SJCRH30 (cell line): ENCODE measurements at regions not wholly inside any gene's neighbourhood (a gene's known extent, or its start where the extent isn't known, plus 50 kb on each side); places are given as distances from the start of the nearest gene placed in this dataset.
A peak's percentile ranks its signal among the peaks of the same experiment; 100 is the strongest.

Experiments
- DNase-seq, 2 experiments: peaks; one replicate each; pipeline ENCODE4 v3.0.0-alpha.2; 2015 to 2020
- H3K27ac ChIP-seq: fragments of 250-450 bp; sonication (Bioruptor Pico); 2 replicates; pipeline ENCODE4 v1.5.1; 2020; ENCODE audit warnings: mild to moderate bottlenecking, moderate library complexity
- H3K27me3 ChIP-seq: fragments of 250-450 bp; sonication (Bioruptor Pico); 2 replicates; pipeline ENCODE4 v1.5.1; 2020; ENCODE audit warnings: mild to moderate bottlenecking, moderate library complexity
- H3K36me3 ChIP-seq: fragments of 250-450 bp; sonication (Bioruptor Pico); 2 replicates; pipeline ENCODE4 v1.5.1; 2020; ENCODE audit warnings: mild to moderate bottlenecking, moderate library complexity
- H3K4me1 ChIP-seq: fragments of 250-450 bp; sonication (Bioruptor Pico); 2 replicates; pipeline ENCODE4 v1.5.1; 2020; ENCODE audit warnings: mild to moderate bottlenecking, moderate library complexity
- H3K4me3 ChIP-seq: fragments of 250-450 bp; sonication (Bioruptor Pico); 2 replicates; pipeline ENCODE4 v1.5.1; 2020; ENCODE audit warnings: mild to moderate bottlenecking, moderate library complexity
- H3K9me3 ChIP-seq: fragments of 250-450 bp; sonication (Bioruptor Pico); replicated peaks from 2 replicates; pipeline ENCODE4 v1.5.1; 2020; ENCODE audit warnings: mild to moderate bottlenecking, moderate library complexity

GRCh38 chr10:133035952-133036351 lies 51.8 kb upstream of the ADGRA1 start:
- Histone ChIP-seq H3K27me3 (no peaks in the 10 kb centered on the region), H3K4me1 (no peaks in the 10 kb centered on the region), H3K27ac (no peak overlapping the region), H3K4me3 (no peak overlapping the region), H3K9me3 (no peaks in the 10 kb centered on the region), H3K36me3 (no peaks in the 10 kb centered on the region)
- no peak for DNase-seq

- H3K36me3 ChIP-seq, result no peaks in the 10 kb centered on the region
- no peak overlapping the region for H3K27ac ChIP-seq
- DNase-seq, result no peak
- H3K27me3 ChIP-seq, result no peaks in the 10 kb centered on the region
- no peaks in the 10 kb centered on the region for H3K9me3 ChIP-seq
- no peaks in the 10 kb centered on the region for H3K4me1 ChIP-seq
- no peak overlapping the region for H3K4me3 ChIP-seq
Measured at GRCh38 chr10:133034762-133035161, 53.0 kb upstream of the ADGRA1 start.

GRCh38 chr10:133034092-133034491 lies 53.6 kb upstream of the ADGRA1 start:
- Histone ChIP-seq H3K9me3 (no peaks in the 10 kb centered on the region), H3K4me1 (no peaks in the 10 kb centered on the region), H3K36me3 (no peaks in the 10 kb centered on the region), H3K27me3 (no peaks in the 10 kb centered on the region), H3K4me3 (no peak overlapping the region), H3K27ac (no peak overlapping the region)
- DNase-seq, result no peak

- DNase-seq, result no peak
- no peaks in the 10 kb centered on the region for H3K27me3 ChIP-seq
- no peaks in the 10 kb centered on the region for H3K4me1 ChIP-seq
- H3K9me3 ChIP-seq, result no peaks in the 10 kb centered on the region
- no peaks in the 10 kb centered on the region for H3K36me3 ChIP-seq
- H3K27ac ChIP-seq, result no peak overlapping the region
- no peak overlapping the region for H3K4me3 ChIP-seq
Measured at GRCh38 chr10:133033742-133034048, 54.0 kb upstream of the ADGRA1 start.

- Histone ChIP-seq H3K4me3 (no peak overlapping the region), H3K9me3 (no peaks in the 10 kb centered on the region), H3K4me1 (no peaks in the 10 kb centered on the region), H3K27ac (no peak overlapping the region), H3K36me3 (no peaks in the 10 kb centered on the region), H3K27me3 (no peaks in the 10 kb centered on the region)
- no peak for DNase-seq
Measured at GRCh38 chr10:133032976-133033741, 54.6 kb upstream of the ADGRA1 start.

GRCh38 chr10:133032231-133032630 lies 55.5 kb upstream of the ADGRA1 start:
- no peaks in the 10 kb centered on the region for H3K4me1 ChIP-seq
- H3K4me3 ChIP-seq, result no peak overlapping the region
- H3K36me3 ChIP-seq, result no peaks in the 10 kb centered on the region
- no peaks in the 10 kb centered on the region for H3K9me3 ChIP-seq
- no peak for DNase-seq
- H3K27me3 ChIP-seq, result no peaks in the 10 kb centered on the region
- no peak overlapping the region for H3K27ac ChIP-seq

- Histone ChIP-seq H3K9me3 (no peaks in the 10 kb centered on the region), H3K27ac (no peak overlapping the region), H3K4me1 (no peaks in the 10 kb centered on the region), H3K4me3 (no peak overlapping the region), H3K36me3 (no peaks in the 10 kb centered on the region), H3K27me3 (no peaks in the 10 kb centered on the region)
- DNase-seq, result no peak
Measured at GRCh38 chr10:133031541-133032125, 56.1 kb upstream of the ADGRA1 start.

- Histone ChIP-seq H3K4me1 (no peaks in the 10 kb centered on the region), H3K36me3 (no peaks in the 10 kb centered on the region), H3K27ac (no peak overlapping the region), H3K4me3 (no peak overlapping the region), H3K9me3 (no peaks in the 10 kb centered on the region), H3K27me3 (no peaks in the 10 kb centered on the region)
- DNase-seq, result no peak
Measured at GRCh38 chr10:133030781-133031180, 56.9 kb upstream of the ADGRA1 start.

- Histone ChIP-seq H3K4me1 (no peaks in the 10 kb centered on the region), H3K27ac (no peak overlapping the region), H3K27me3 (no peaks in the 10 kb centered on the region)
Measured at GRCh38 chr10:133030126-133030525, 57.6 kb upstream of the ADGRA1 start.

GRCh38 chr10:133028956-133029355 lies 58.8 kb upstream of the ADGRA1 start:
- no peaks in the 10 kb centered on the region for H3K9me3 ChIP-seq
- no peak overlapping the region for H3K4me3 ChIP-seq
- H3K27me3 ChIP-seq, result no peaks in the 10 kb centered on the region
- no peaks in the 10 kb centered on the region for H3K4me1 ChIP-seq
- H3K27ac ChIP-seq, result no peak overlapping the region
- no peak for DNase-seq
- H3K36me3 ChIP-seq, result no peaks in the 10 kb centered on the region

More at GRCh38 chr10:133030126-133030525, 57.6 kb upstream of the ADGRA1 start:
- H3K36me3 ChIP-seq, result no peaks in the 10 kb centered on the region
- no peak for DNase-seq
- H3K9me3 ChIP-seq, result no peaks in the 10 kb centered on the region
- H3K4me3 ChIP-seq, result no peak overlapping the region

GRCh38 chr10:133028158-133028557 lies 59.6 kb upstream of the ADGRA1 start:
- no peak overlapping the region for H3K27ac ChIP-seq
- no peak for DNase-seq
- no peaks in the 10 kb centered on the region for H3K27me3 ChIP-seq
- no peaks in the 10 kb centered on the region for H3K36me3 ChIP-seq
- no peak overlapping the region for H3K4me3 ChIP-seq
- H3K4me1 ChIP-seq, result no peaks in the 10 kb centered on the region
- H3K9me3 ChIP-seq, result no peaks in the 10 kb centered on the region

- H3K4me3 ChIP-seq, result no peak overlapping the region
- no peaks in the 10 kb centered on the region for H3K36me3 ChIP-seq
- H3K27ac ChIP-seq, result no peak overlapping the region
- no peaks in the 10 kb centered on the region for H3K27me3 ChIP-seq
- DNase-seq, result peak in 1 of 2 experiments; percentile 25
- H3K9me3 ChIP-seq, result no peaks in the 10 kb centered on the region
- H3K4me1 ChIP-seq, result no peaks in the 10 kb centered on the region
Measured at GRCh38 chr10:133027482-133027881, 60.2 kb upstream of the ADGRA1 start.

- H3K27ac ChIP-seq, result no peak overlapping the region
- no peak for DNase-seq
- no peaks in the 10 kb centered on the region for H3K9me3 ChIP-seq
- H3K27me3 ChIP-seq, result no peaks in the 10 kb centered on the region
- H3K36me3 ChIP-seq, result no peaks in the 10 kb centered on the region
- no peak overlapping the region for H3K4me3 ChIP-seq
- no peaks in the 10 kb centered on the region for H3K4me1 ChIP-seq
Measured at GRCh38 chr10:133026726-133027395, 60.9 kb upstream of the ADGRA1 start.

- DNase-seq, result no peak
- Histone ChIP-seq H3K4me3 (no peak overlapping the region), H3K27ac (no peak overlapping the region), H3K36me3 (no peaks in the 10 kb centered on the region), H3K4me1 (no peaks in the 10 kb centered on the region), H3K9me3 (no peaks in the 10 kb centered on the region), H3K27me3 (no peaks in the 10 kb centered on the region)
Measured at GRCh38 chr10:133026171-133026570, 61.6 kb upstream of the ADGRA1 start.

- H3K27ac ChIP-seq, result no peak overlapping the region
- H3K9me3 ChIP-seq, result no peaks in the 10 kb centered on the region
- H3K4me1 ChIP-seq, result no peaks in the 10 kb centered on the region
- DNase-seq, result no peak
- H3K36me3 ChIP-seq, result no peaks in the 10 kb centered on the region
- H3K27me3 ChIP-seq, result no peaks in the 10 kb centered on the region
- no peak overlapping the region for H3K4me3 ChIP-seq
Measured at GRCh38 chr10:133025558-133026090, 62.1 kb upstream of the ADGRA1 start.
